HG03565 (cell line): ENCODE measurements at regions not wholly inside any gene's neighbourhood (a gene's known extent, or its start where the extent isn't known, plus 50 kb on each side); places are given as distances from the start of the nearest gene placed in this dataset.

Source experiments
- ATAC-seq: cut with Tn5 transposase; IDR thresholded peaks from one replicate; pipeline ENCODE4 v1.9.1; 2021; ENCODE audit warnings: mild to moderate bottlenecking, moderate library complexity; ENCODE audit not compliant: unreplicated experiment

DNA sequence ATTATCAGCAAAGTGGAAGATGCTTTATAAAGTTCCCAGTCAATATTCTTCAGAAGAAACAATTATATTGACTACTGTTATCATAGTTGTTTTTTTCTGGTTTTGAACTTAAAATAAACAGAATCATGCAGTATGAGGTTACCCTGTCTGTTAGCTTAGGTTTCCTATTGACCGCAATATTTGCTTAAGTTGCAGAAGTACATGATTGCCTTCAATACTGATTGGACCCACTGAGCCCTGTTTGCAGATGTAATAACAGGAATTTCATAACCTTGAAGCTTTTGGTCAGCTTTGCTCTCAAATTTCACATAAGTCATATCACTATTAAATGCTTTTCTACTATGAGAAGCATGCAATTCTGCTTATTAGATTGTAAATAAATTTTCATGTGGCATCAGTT lies 229.1 kb upstream of the FSTL5 start:
- ATAC-seq, result peak; percentile 75

DNA sequence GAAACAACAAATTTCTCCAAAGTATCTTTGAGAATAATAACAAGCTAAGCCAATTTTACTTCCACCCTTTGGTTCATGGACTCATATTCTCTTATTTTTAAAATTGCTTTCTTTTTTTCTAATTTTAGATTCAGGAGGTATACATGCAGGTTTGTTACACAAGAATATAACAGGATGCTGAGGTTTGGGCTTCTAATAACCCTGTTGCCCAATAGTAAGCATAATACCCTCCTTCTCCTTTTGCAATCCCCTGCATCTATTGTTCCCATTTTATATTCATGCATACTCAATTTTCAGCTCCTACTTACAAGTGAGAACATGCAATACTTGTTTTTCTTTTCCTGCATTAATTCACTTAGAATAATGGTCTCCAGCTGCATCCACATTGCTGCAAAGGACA lies 202.3 kb upstream of the FSTL5 start:
- ATAC-seq, result no peak

DNA sequence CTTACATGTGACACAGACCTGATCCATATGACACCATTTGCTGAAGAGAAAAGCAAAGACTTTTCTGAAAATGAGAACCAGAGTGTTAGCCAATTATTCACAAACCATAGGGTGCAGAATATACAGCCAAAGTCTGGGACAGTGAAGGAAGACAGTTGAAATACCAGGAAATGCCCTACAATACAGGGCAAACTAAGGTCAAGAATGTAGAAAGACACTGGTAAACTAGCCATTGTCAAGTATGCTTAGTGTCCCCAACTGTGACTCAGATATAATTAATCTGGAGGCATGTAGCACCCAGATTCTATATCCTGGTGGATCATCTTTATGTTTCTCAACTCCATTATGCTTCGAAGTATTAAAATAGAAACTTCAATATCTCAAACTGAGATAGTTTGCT lies 200.9 kb upstream of the FSTL5 start:
- ATAC-seq, result no peak

DNA sequence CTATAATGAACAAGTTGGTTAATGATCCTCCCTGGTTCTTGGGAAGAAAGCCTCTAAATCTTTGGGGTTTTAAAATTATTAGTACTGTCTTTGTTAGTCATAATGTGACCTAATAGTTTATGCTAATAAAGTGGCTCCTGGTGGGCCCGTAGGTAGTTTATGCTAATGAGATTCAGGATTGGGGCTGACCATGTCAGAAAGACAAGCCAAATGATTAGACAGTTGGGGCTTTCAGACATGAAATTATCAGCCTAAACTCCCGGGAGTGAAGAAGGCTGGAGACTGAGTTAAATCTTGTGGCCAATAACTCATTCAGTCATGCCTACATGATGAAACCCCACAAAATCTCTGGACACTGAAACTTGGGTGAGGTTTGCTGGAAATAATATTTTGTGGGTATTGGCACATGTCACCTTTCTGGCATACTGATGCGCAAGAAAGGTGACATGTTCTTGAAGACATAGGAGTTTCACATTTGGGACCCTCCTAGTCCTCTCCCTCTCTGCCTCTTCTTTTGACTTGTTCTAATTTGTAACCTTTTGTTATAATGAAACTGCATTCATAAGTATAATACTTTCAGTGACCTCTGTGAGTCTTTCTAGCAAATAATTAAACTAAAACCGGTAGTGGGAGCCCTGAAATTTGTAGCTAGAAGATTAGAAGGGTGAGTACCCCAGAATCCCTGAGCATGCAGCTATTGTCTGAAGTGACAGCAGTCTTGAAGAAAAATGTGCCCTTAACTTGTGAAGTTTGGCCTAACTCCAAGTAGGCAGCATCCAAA lies 196.8 kb upstream of the FSTL5 start:
- no peak for ATAC-seq

DNA sequence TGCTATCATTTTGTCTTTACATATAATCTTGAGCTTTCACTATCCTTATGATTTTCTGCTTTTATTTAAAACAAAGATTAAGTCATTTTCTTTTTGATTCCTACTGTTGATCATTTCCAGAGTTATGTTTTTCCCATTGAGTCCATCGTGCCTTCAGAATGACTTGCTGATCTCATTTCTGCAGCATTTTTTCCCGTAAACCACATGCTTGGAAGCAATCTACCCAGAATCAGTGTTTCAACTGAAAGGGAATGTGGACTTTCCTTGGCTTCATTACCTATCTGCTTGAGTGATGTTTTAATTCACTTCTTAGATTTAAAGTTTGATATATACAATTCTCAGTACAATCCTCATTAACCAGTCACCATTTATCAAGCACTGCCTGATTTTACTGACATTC lies 192.4 kb upstream of the FSTL5 start:
- ATAC-seq, result no peak

DNA sequence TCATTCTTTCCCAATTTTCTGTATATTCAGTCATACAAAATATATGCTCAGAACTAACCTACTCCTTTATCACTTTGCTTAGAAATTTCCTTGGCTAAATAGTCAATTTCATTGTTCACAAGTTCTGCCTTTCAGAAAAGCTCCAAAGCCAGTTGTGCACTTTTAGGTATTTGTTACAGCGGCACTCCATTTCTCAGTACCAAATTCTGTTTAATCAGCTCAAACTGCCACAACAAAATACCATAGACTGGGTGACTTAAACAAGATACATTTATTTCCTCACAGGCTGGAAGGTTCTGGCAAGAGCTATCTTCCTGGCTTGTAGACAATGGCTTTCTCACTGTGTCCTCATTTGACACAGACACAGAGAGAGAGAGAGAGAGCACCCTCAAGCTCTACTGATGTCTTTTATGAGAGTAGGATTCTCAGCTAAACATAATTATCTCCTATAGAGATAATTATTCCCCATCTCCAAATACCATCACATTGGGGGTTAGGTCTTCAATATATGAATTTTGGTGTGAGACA lies 188.8 kb upstream of the FSTL5 start:
- no peak for ATAC-seq

DNA sequence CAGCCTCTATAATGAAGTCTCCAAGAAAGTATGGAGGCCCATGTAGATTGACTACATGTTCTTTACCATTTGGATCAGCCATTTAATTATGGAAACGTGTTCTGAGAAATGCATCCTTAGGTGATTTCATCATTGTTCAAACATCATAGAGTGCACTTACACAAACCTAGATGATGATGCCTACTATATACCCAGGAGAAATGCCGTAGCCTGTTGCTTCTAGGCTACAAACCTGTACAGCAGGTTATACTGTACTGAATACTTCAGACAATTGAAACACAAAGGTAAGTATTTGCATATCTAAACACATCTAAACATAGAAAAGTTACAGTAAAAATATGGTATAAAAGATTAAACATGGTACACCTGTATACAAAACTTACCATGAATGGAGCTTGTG lies 186.5 kb upstream of the FSTL5 start:
- ATAC-seq, result no peak

DNA sequence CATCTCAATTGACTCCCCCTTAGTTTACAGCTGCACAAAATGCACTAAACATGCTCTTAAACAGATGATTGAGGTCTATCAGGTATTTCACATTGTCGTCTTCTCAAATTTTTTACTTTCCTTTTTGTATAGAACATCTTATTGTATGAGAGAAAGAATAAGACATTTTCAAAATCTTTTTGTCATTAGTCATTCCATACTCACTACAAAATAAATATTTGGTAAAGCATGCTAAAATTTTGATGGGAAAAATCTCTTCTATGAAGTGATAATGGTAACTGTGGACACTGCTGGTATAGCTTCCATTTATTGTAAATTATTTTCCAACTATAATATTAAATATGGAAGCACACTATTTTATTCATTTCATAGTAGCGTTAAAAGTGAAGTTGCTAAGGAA lies 185.6 kb upstream of the FSTL5 start:
- ATAC-seq, result no peak

DNA sequence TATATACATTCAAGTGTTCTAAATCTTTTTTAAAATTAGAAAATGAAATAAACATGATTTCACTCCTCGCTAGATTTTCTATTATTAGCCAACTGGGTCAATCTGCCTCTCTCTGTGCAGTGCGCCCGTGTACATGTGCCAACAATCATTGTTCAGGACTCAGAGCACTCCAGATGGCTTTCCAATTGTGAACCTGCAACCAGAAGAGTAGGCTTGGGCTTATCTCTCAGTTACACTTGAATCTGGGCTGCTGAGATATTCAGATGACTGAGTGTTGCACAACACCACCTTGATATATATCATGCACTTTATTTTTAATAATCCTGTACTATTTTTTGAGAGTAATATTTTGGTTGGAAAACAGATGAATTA lies 184.0 kb upstream of the FSTL5 start:
- no peak for ATAC-seq

DNA sequence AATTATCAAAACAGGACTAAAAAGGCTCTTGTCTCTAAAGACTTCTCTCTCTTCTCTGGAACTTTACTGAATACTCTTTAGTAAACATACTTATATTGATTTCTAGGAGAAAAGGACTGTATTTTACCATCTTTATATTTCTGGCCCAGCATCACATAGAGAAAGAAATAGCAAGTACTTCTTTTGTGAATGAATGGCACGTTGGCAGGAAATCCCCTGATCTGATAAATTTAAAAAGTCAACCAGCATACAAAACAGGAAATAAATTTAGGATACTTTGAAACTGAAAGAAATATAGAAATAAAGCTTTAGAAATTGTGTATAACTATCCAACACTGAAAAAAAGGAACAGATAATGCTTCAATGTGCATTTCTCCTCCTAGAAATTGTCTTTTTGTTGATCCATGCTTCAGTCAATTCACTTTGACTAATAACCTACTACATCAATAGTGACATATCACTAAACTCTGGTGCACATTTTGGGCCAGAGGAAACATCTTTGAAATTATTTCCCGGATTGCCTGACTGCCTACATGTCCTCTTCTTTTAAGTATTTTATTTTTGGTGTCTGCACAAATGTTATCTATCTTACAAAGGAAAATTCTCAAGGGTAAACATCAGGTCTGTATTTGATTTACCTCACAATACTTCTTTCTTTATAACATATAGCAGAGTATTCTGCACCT lies 183.5 kb upstream of the FSTL5 start:
- no peak for ATAC-seq

DNA sequence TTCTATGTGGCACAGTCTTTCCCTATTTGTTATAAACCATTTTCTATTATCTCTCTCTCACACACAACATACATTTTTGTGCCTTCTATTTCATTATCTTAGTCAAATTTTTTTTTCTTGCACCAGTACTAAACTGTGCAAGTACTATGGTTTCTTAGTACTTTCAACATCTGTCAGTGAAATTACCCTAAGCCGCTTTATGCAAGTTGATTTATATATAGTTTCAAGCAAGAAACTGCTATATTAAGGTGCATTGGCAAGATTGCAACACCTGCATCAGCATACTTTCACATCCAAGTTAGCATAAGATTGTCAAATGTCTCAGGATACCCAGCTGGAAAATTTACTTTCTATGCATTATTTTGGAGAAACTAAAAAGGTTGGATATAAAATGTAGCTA lies 180.2 kb upstream of the FSTL5 start:
- ATAC-seq, result no peak

DNA sequence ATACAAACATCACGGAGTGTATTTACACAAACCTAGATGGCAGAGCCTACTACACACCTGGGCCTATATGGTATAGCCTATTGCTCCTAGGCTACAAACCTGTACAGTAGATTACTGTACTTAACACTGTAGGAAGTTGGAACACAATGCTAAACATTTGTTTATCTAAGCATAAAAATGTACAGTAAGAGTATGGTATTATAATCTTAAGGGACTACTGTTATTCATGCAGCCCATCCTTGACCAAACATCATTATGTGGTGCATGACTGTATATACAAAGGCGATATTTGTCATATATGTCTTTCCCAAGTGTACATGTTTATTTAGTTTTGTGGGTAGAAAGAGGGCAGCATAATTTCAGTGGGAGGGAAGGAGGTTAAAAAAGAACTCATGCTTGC lies 177.7 kb upstream of the FSTL5 start:
- no peak for ATAC-seq

DNA sequence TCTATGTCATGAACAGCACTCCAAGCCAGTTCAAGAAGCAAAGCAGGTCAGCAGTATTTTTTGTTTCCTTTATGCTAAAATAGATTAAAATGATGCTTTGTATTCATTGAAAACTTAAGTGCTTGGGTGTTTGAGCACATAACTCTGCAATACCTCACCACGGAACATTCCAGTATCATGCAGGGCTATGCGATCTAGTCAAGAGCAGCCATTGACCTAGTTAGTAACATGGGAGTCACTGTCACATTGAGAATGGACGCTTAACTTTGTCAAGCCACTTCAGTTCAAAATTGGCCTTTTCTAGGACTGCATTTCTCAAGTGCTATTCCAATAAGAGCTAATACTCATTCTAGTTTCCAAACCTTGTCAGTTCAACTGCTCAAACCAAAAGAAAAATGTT lies 160.1 kb upstream of the FSTL5 start:
- ATAC-seq, result no peak

DNA sequence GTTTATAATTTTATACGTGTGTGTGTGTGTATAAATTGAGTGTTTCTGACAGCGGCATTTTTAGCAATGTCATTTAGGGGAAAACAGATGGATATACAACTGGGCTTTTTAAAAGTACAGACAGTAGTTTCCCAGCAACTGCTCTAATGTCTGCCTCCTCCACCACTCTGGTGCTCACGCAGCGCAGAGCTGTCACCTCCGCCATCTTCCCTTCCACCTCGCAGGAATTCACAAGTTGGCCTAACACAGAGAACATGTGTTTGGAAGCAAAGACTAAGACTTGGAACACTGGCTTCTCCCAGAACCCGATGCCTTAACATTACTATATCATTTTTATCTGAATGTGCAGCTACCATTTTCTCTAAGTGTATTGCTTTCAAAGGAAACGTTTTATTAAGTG lies 158.3 kb upstream of the FSTL5 start:
- ATAC-seq, result no peak

DNA sequence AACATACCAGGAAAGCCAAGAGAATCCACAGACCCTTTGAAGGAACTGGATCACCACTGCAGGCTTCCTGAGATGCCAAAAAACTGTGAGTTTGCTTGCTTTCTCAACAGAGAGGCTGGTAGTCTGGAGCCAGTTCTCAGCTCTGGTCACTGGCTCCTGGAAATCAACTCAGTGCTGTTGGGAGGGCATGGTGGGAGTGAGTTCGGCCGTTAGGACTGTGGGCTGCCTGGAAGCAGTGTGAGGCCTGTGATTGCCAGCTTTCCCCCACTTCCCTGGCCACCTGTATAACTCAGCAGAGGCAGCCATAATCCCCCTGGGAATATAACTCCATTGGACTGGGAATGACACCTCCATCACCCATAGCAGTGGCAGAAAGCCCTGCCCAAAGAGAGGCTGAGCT lies 122.0 kb upstream of the FSTL5 start:
- no peak for ATAC-seq

DNA sequence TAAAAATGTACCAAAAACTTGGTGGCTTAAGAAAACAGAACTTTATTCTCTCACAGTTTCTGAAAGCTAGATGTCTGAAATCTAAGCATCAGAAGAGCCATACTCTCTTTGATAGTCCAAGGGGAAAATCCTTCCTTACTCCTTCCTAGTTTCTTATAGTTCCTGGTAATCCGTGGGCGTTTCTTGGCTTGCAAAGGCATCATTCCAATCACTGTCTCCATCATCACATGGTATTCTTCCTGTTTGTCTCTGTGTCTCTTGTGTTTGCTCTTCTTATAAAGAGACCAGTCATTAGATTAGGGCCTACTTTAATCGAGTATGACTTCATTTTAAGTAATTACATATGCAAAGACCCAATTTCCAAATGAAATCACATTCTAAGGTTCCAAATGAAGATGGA lies 118.9 kb upstream of the FSTL5 start:
- no peak for ATAC-seq

DNA sequence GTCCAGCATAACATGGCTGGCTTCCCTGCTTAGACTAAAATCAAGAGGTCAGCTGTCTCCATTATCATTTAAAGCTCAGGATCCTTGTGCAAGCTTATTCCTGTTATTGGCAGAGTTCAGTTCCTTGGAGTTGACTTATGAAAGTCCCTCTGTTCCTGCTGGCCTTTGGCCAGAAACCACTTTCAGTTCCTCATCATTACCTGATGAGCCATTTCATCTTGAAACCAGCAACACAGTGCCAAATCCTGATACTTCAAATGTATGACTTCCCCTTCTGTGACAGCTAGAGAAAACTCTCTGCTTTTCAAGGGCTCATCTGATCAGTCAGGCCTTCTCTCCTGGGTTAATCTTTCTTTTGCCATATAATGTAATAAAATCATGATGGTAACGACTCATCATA lies 110.6 kb upstream of the FSTL5 start:
- peak; percentile 86 for ATAC-seq

DNA sequence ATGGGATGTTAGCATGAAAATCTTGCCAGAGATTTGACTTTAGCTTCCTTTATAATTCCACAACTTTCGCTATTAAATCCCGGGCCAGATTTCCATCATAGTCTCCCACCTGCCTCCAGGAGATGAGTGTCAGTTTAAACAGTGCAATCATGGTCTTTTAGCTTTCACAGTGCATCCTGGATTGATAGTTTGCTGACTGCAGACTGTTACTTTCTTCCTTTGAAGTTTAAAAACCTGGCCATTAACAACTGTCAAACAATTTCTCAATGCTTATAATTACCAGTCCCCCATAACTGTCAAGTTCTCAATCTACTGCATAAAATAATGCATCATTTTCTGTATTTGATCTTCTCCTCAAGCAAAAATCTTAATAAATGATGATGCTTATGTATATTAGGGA lies 108.4 kb upstream of the FSTL5 start:
- ATAC-seq, result no peak

DNA sequence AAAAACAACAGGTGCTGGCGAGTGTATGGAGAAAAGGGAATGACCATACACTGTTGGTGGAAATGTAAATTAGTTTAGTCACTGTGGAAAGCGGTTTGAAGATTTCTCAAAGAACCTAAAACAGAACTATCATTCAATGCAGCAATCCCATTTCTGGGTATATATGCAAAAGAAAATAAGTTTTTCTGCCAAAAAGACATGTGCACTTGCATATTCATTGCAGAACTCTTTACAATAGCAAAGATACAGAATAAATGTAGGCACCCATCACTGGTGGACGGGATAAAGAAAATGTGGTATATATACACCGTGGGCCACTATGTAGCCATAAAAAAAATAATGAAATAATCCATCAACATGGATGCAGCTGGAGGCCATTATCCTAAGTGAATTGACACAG lies 105.1 kb upstream of the FSTL5 start:
- ATAC-seq, result no peak

DNA sequence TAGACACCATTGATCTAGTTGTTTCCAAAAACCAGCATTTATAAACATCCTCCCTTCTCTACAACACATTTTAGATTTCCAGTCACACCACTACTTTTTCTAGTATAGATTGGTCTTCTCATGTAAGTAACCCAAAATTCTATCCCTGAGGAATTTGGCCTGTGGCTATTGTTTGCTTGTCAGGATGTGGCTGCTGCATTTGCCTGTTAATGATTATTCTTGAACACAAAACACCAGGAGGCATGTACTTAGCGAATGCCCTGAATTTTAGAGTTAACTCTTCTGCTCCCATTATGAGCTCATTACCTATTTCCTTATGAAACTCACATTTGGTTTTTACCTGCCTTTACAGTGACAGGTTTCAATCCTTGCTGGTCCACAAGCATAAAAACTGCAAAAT lies 102.0 kb upstream of the FSTL5 start:
- ATAC-seq, result no peak

DNA sequence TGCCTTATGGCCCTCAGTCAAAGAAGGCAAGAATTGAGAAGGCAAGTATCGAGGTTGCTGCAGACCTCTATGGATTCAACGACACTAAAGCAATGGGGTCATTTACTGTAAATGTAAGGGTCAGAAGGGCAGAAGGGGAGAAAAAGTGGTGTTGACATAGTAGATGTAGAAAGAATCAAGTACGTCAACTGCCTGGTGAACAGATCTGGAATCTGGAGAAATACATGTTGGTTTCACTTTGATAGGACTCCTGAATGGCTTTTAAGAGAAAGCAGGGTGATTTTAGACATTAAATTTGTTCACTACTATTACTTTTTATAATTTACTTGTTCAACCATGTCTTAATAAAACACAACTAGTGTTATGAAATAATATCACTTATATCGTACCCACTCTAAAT lies 81.3 kb upstream of the FSTL5 start:
- ATAC-seq, result no peak

DNA sequence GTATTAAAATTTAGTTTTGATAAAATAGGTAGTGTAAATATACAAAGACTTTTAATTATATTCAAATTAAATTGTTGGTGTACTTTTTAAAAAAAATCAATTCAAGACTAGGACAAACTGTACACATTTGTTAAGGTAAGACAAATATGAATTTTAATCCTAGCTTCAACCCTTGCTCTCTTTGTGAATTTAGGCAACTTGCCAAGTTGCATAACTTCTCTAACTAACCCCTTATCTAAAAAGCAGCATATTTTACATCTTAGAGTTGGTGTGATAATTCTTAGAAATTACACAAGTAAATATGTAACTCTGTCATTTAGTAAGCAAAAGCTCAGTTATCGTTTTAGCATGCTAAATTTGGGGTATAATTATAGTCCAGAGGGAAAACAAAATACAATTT lies 78.1 kb upstream of the FSTL5 start:
- no peak for ATAC-seq
